ENCODE measurements at regions not wholly inside any gene's neighbourhood (a gene's known extent, or its start where the extent isn't known, plus 50 kb on each side); places are given as distances from the start of the nearest gene placed in this dataset.

DNA sequence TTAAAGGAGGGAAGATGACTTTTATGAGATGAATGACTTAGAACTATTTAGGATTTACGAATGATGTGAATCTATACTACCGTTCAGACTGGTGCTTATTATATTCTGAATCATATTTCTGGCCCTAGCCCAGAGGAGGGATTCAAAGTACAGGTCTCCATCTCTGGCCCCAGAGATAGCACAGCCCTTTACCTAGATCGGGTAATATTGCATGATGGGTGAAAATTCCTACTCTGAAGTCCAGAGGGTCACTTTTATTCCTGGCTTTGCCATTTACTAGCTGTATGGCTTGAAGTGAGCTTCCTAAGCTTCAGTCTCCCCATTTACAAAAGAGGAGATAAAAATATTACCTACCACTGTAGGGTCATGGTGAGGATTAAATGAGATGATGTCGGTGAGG lies 135.8 kb upstream of the OSR1 start:
- WGBS (ENCODE audit: insufficient coverage, insufficient replicate concordance, low lambda C conversion rate, missing lambda C conversion rate): 57% methylated on average over 4 of the region's 4 CpGs
- POLR2A ChIA-PET: no interaction called here
- no peak overlapping the region for H3K9ac ChIP-seq (ENCODE audit: control insufficient read depth, insufficient read depth, low read length)

More for the DNA sequence above, 135.8 kb upstream of the OSR1 start:
- in situ Hi-C loops (cut with MboI): no loop called here
- no peak overlapping the region for H2AFZ ChIP-seq (ENCODE audit: control insufficient read depth, low read depth, low read length)
- H3K36me3 ChIP-seq (ENCODE audit: control insufficient read depth in 2 of 2, insufficient read depth in 2 of 2, low read length in 1 of 2): no peaks in the 10 kb centered on the region
- H3K27ac ChIP-seq (ENCODE audit: control insufficient read depth, insufficient read depth): no peak overlapping the region
- TF ChIP-seq ASH2L (IDR thresholded peaks at IDR 0.05; ENCODE audit: borderline replicate concordance, low read depth) (no peak), ZSCAN29 (IDR thresholded peaks at IDR 0.05) (no peak), SUZ12 (IDR thresholded peaks at IDR 0.05; ENCODE audit: unreplicated experiment) (no peak), ZZZ3 (IDR thresholded peaks at IDR 0.05; ENCODE audit: control insufficient read depth, insufficient read length, low read depth) (no peak), SIN3A (IDR thresholded peaks at IDR 0.05; ENCODE audit: low read depth, low read length) (no peak), POLR2AphosphoS2 (IDR thresholded peaks at IDR 0.05; ENCODE audit: low read depth, low read length) (no peak), KDM1A (IDR thresholded peaks at IDR 0.05; ENCODE audit: borderline replicate concordance) (no peak), LARP7 (IDR thresholded peaks at IDR 0.05) (no peak), HSF1 (IDR thresholded peaks at IDR 0.05; ENCODE audit: low read depth, low read length) (no peak), JUNB (IDR thresholded peaks at IDR 0.05) (no peak), GABPA (IDR thresholded peaks at IDR 0.05; ENCODE audit: low read depth) (no peak), SP1 (IDR thresholded peaks at IDR 0.05; ENCODE audit: low read depth, low read length) (no peak)
- TF ChIP-seq, protein P1, sequence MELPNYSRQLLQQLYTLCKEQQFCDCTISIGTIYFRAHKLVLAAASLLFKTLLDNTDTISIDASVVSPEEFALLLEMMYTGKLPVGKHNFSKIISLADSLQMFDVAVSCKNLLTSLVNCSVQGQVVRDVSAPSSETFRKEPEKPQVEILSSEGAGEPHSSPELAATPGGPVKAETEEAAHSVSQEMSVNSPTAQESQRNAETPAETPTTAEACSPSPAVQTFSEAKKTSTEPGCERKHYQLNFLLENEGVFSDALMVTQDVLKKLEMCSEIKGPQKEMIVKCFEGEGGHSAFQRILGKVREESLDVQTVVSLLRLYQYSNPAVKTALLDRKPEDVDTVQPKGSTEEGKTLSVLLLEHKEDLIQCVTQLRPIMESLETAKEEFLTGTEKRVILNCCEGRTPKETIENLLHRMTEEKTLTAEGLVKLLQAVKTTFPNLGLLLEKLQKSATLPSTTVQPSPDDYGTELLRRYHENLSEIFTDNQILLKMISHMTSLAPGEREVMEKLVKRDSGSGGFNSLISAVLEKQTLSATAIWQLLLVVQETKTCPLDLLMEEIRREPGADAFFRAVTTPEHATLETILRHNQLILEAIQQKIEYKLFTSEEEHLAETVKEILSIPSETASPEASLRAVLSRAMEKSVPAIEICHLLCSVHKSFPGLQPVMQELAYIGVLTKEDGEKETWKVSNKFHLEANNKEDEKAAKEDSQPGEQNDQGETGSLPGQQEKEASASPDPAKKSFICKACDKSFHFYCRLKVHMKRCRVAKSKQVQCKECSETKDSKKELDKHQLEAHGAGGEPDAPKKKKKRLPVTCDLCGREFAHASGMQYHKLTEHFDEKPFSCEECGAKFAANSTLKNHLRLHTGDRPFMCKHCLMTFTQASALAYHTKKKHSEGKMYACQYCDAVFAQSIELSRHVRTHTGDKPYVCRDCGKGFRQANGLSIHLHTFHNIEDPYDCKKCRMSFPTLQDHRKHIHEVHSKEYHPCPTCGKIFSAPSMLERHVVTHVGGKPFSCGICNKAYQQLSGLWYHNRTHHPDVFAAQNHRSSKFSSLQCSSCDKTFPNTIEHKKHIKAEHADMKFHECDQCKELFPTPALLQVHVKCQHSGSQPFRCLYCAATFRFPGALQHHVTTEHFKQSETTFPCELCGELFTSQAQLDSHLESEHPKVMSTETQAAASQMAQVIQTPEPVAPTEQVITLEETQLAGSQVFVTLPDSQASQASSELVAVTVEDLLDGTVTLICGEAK (IDR thresholded peaks at IDR 0.05; ENCODE audit: borderline replicate concordance): no peak
- TF ChIP-seq, protein P2, sequence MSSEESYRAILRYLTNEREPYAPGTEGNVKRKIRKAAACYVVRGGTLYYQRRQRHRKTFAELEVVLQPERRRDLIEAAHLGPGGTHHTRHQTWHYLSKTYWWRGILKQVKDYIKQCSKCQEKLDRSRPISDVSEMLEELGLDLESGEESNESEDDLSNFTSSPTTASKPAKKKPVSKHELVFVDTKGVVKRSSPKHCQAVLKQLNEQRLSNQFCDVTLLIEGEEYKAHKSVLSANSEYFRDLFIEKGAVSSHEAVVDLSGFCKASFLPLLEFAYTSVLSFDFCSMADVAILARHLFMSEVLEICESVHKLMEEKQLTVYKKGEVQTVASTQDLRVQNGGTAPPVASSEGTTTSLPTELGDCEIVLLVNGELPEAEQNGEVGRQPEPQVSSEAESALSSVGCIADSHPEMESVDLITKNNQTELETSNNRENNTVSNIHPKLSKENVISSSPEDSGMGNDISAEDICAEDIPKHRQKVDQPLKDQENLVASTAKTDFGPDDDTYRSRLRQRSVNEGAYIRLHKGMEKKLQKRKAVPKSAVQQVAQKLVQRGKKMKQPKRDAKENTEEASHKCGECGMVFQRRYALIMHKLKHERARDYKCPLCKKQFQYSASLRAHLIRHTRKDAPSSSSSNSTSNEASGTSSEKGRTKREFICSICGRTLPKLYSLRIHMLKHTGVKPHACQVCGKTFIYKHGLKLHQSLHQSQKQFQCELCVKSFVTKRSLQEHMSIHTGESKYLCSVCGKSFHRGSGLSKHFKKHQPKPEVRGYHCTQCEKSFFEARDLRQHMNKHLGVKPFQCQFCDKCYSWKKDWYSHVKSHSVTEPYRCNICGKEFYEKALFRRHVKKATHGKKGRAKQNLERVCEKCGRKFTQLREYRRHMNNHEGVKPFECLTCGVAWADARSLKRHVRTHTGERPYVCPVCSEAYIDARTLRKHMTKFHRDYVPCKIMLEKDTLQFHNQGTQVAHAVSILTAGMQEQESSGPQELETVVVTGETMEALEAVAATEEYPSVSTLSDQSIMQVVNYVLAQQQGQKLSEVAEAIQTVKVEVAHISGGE (CRISPR knock-in tag; IDR thresholded peaks at IDR 0.05): no peak
- no peaks in the 10 kb centered on the region for H3K4me1 ChIP-seq (ENCODE audit: control insufficient read depth, insufficient read depth, low read length)
- ChIA-PET SMC1A (ENCODE audit: uncharacterized antibody, unreplicated experiment) (no interaction called here), RAD21 (ENCODE audit: unreplicated experiment) (no interaction called here), CTCF (no interaction called here)
- no peak overlapping the region for H3K4me2 ChIP-seq (ENCODE audit: control insufficient read depth, insufficient read depth)
- intact Hi-C loops (cut with micrococcal nuclease; ENCODE audit: unreplicated experiment): no loop called here
- H3K4me3 ChIP-seq: no peak overlapping the region
- no peaks in the 10 kb centered on the region for H3K27me3 ChIP-seq (replicated peaks in 1 of 2; ENCODE audit: control insufficient read depth in 2 of 2, insufficient read depth in 2 of 2, low read length in 1 of 2)
- DNase-seq (ENCODE audit: low read depth, low spot score) (no peak), FAIRE-seq (no peak), ATAC-seq (no peak)
- H3K79me2 ChIP-seq (ENCODE audit: control insufficient read depth, insufficient read depth, low read length): no peaks in the 10 kb centered on the region
- BruUV-seq (replicated peaks): no TSS peak
- H3K9me3 ChIP-seq (replicated peaks; ENCODE audit: control insufficient read depth, insufficient read depth, low read length): no peaks in the 10 kb centered on the region
- no peaks in the 10 kb centered on the region for H4K20me1 ChIP-seq (ENCODE audit: control insufficient read depth, insufficient read depth)

Measured in GM12878 (cell line).